Uterus (tissue), 3 donors: ENCODE measurements at regions not wholly inside any gene's neighbourhood (a gene's known extent, or its start where the extent isn't known, plus 50 kb on each side); places are given as distances from the start of the nearest gene placed in this dataset.

Experiments
- DNase-seq, 2 donors: peaks; one replicate each; pipeline ENCODE4 v3.0.0-alpha.2; 2019 to 2020
- H3K27ac ChIP-seq, 2 donors: fragments of 200-600 bp; sonication (generic); 1 replicate in 1 of 2; 2 replicates in 1 of 2; pipeline ENCODE4 v1.5.1; 2016 to 2018
- H3K27me3 ChIP-seq, 2 donors: fragments of 200-600 bp; sonication (generic); one replicate each; pipeline ENCODE4 v1.5.1; 2018 to 2019; ENCODE audit warnings: control low read depth in 1 of 2
- H3K36me3 ChIP-seq, 2 donors: fragments of 200-600 bp; sonication (generic); one replicate each; pipeline ENCODE4 v1.5.1; 2019; ENCODE audit warnings: control low read depth in 1 of 2
- H3K4me1 ChIP-seq, 2 donors: fragments of 200-600 bp; sonication (generic); one replicate each; pipeline ENCODE4 v1.5.1; 2018 to 2019; ENCODE audit warnings: control low read depth in 1 of 2
- H3K4me3 ChIP-seq, 2 donors: fragments of 200-600 bp; sonication (generic); 1 replicate in 1 of 2; 2 replicates in 1 of 2; pipeline ENCODE4 v1.5.1; 2018 to 2019; ENCODE audit warnings: mild to moderate bottlenecking in 1 of 2
- H3K9me3 ChIP-seq, 2 donors: fragments of 200-600 bp; sonication (generic); one replicate each; pipeline ENCODE4 v1.5.1; 2019; ENCODE audit warnings: control low read depth in 1 of 2
- POLR2A ChIP-seq, 2 donors: fragments of 450-650 bp; IDR thresholded peaks; one replicate each; pipeline ENCODE4 v1.6.1; 2016; ENCODE audit warnings: antibody characterized with exemption in 2 of 2, mild to moderate bottlenecking in 1 of 2, moderate library complexity in 1 of 2
- intact Hi-C: fragments of 100-400 bp; cut with DNase I; formaldehyde crosslinking; loops from one replicate; pipeline ENCODE4 v1.15.1; 2023; ENCODE audit warnings: low total_unique reads
- TF ChIP-seq, protein P1 (sequence below), 4 experiments: fragments of 200-600 bp in 2 of 4; fragments of 450-650 bp in 2 of 4; sonication (generic) in 2 of 4; IDR thresholded peaks; one replicate each; pipeline ENCODE4 v1.5.1; 2016 to 2019; ENCODE audit warnings: antibody characterized with exemption in 4 of 4, mild to moderate bottlenecking in 2 of 4, moderate library complexity in 1 of 4
- donor health status: DM: yes; HTN: yes; CAD: no.

GRCh38 chr5:135238622-135239452 is 160.2 kb downstream of the MACROH2A1 start:
- Histone ChIP-seq H3K27ac (no peak overlapping the region), H3K9me3 (no peaks in the 10 kb centered on the region), H3K36me3 (no peaks in the 10 kb centered on the region), H3K4me3 (no peak overlapping the region), H3K4me1 (peaks cover 7% of the 10 kb centered on the region in 2 donors), H3K27me3 (no peaks in the 10 kb centered on the region)
- intact Hi-C loops: no loop called here
- peak in 1 of 2 donors; percentile 11 for DNase-seq
- TF ChIP-seq POLR2A (IDR thresholded peaks at IDR 0.05): no peak
- TF ChIP-seq, protein P1, sequence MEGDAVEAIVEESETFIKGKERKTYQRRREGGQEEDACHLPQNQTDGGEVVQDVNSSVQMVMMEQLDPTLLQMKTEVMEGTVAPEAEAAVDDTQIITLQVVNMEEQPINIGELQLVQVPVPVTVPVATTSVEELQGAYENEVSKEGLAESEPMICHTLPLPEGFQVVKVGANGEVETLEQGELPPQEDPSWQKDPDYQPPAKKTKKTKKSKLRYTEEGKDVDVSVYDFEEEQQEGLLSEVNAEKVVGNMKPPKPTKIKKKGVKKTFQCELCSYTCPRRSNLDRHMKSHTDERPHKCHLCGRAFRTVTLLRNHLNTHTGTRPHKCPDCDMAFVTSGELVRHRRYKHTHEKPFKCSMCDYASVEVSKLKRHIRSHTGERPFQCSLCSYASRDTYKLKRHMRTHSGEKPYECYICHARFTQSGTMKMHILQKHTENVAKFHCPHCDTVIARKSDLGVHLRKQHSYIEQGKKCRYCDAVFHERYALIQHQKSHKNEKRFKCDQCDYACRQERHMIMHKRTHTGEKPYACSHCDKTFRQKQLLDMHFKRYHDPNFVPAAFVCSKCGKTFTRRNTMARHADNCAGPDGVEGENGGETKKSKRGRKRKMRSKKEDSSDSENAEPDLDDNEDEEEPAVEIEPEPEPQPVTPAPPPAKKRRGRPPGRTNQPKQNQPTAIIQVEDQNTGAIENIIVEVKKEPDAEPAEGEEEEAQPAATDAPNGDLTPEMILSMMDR (IDR thresholded peaks at IDR 0.05): no peak

GRCh38 chr5:135237748-135238103 is 161.3 kb downstream of the MACROH2A1 start:
- peak in 1 of 2 donors; percentile 6 for DNase-seq
- Histone ChIP-seq H3K4me3 (no peak overlapping the region), H3K9me3 (no peaks in the 10 kb centered on the region), H3K4me1 (peaks cover 0 to 7% of the 10 kb centered on the region in 2 donors), H3K36me3 (no peaks in the 10 kb centered on the region), H3K27ac (no peak overlapping the region), H3K27me3 (no peaks in the 10 kb centered on the region)
- intact Hi-C loops: no loop called here
- TF ChIP-seq, protein P1 (IDR thresholded peaks at IDR 0.05): no peak
- no peak for TF ChIP-seq POLR2A (IDR thresholded peaks at IDR 0.05)

GRCh38 chr5:135236908-135237747 is 161.9 kb downstream of the MACROH2A1 start:
- no peak overlapping the region for H3K4me3 ChIP-seq
- no peaks in the 10 kb centered on the region for H3K36me3 ChIP-seq
- H3K9me3 ChIP-seq: no peaks in the 10 kb centered on the region
- H3K27ac ChIP-seq: no peak overlapping the region
- peaks cover 0 to 7% of the 10 kb centered on the region in 2 donors for H3K4me1 ChIP-seq
- no peaks in the 10 kb centered on the region for H3K27me3 ChIP-seq
- no peak for TF ChIP-seq POLR2A (IDR thresholded peaks at IDR 0.05)
- TF ChIP-seq, protein P1 (IDR thresholded peaks at IDR 0.05): no peak
- peak; percentile 11 to 50 for DNase-seq
- intact Hi-C loops: no loop called here

DNA sequence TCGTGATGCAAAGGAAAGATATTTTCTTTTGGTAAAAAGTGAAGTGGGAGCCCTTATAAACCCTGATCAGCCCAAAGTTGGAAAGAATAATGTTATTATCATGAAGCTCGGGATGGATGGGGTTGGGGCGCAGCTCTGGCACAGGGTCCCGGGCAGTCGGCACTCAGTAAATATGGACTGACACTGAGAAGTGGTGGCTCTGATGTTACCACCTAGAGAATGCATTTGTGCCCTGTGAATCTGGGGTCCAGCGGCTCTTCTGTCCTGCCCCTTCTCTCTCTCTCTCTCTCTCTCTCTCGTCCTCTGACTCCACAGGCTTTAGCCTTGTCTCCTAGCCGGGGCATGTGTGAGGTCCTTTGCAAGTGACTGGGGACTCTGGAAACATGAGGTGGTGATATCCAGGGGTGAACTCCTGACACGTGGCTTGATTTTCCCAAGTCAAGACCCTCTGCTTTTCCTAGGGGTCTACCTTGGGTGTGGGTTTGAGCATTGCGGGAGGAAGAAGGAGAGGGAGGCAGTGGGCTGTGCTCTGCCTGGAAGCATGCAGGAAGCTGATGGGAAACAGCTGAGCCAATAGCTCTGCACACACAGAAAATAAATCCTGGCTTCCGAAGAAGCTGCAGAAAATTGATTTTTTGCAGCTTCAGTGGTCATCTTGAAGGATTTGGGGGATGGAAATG is 162.7 kb downstream of the MACROH2A1 start:
- Histone ChIP-seq H3K9me3 (no peaks in the 10 kb centered on the region), H3K27ac (no peak overlapping the region), H3K36me3 (no peaks in the 10 kb centered on the region), H3K4me1 (peaks cover 0 to 7% of the 10 kb centered on the region in 2 donors), H3K4me3 (no peak overlapping the region), H3K27me3 (no peaks in the 10 kb centered on the region)
- peak; percentile 1 to 2 for DNase-seq
- intact Hi-C loops: no loop called here
- TF ChIP-seq POLR2A (IDR thresholded peaks at IDR 0.05): no peak
- TF ChIP-seq, protein P1 (IDR thresholded peaks at IDR 0.05): no peak
